ENCODE measurements at regions not wholly inside any gene's neighbourhood (a gene's known extent, or its start where the extent isn't known, plus 50 kb on each side); places are given as distances from the start of the nearest gene placed in this dataset.
"Not testable (repeated sequence)": the region's sequence is repeated elsewhere in the genome, so short reads cannot be mapped to it uniquely, and the experiment has no call there.

GRCh38 chr3:55147406-55147805 is 219.5 kb upstream of the LRTM1 start:
- no peak for DNase-seq

GRCh38 chr3:55146216-55146615 is 218.4 kb upstream of the LRTM1 start:
- no peak for DNase-seq

- DNase-seq: no peak
Measured at GRCh38 chr3:55144015-55144673, 216.3 kb upstream of the LRTM1 start.

GRCh38 chr3:55143336-55143735 is 215.5 kb upstream of the LRTM1 start:
- DNase-seq: no peak

- not testable (repeated sequence) for DNase-seq
Measured at GRCh38 chr3:55136291-55136690, 208.4 kb upstream of the LRTM1 start.

- no peak for DNase-seq
Measured at GRCh38 chr3:55128225-55128823, 200.5 kb upstream of the LRTM1 start.

GRCh38 chr3:55127565-55127964 is 199.7 kb upstream of the LRTM1 start:
- no peak for DNase-seq

- no peak for DNase-seq
Measured at GRCh38 chr3:55124371-55124770, 196.5 kb upstream of the LRTM1 start.

All from NCI-H774 (cell line).